ENCODE measurements at regions not wholly inside any gene's neighbourhood (a gene's known extent, or its start where the extent isn't known, plus 50 kb on each side); places are given as distances from the start of the nearest gene placed in this dataset.
"Not testable (repeated sequence)": the region's sequence is repeated elsewhere in the genome, so short reads cannot be mapped to it uniquely, and the experiment has no call there.

DNA sequence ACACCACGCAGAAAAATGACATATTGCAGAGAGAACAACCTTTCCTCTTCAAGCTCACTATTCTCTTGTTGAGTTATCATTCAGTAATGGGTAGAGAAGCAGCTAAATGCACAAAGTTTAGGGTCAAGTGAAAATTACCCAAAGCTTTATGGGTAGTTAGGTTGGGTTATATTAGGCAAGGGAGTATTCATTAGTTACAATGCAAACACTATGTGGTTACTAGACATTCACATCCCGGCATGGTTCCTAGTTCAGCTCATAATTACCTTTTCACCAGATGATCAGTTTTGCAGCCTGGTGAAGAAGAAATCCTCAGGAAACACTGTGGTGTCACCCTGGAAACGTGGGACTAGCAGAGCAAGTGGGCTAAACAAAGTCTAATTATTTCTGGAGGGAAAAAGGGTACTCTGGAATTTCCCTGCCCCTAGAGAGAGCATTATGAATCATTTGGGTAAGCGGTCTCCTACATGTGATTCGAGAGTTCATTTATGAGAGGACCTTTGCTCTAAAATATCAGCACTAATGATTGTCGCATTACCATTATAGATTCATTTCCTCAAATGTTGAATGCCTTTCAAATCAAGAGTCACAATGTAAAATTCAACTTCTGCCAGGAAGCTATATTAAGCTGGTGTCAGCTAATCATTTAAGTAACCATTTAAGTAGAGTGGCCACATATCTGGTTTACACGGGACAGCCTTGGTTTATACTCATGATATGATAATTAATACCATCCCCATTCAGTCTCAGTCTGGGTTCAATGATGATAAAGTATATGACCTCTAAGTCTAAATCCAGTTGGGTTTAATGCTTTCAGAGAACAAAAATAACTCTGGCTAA, 1208.0 kb downstream of the DIAPH3 start:
- H3K4me3 ChIP-seq (ENCODE audit: low read length) = no peak overlapping the region
- POLR2A ChIA-PET (ENCODE audit: unreplicated experiment) = no interaction called here
- TF ChIP-seq EZH2phosphoT487 (IDR thresholded peaks at IDR 0.05; ENCODE audit: borderline replicate concordance, low read length) = no peak
- no peak for TF ChIP-seq EZH2 (IDR thresholded peaks at IDR 0.05; ENCODE audit: low read length, unreplicated experiment)
- TF ChIP-seq, protein P1, sequence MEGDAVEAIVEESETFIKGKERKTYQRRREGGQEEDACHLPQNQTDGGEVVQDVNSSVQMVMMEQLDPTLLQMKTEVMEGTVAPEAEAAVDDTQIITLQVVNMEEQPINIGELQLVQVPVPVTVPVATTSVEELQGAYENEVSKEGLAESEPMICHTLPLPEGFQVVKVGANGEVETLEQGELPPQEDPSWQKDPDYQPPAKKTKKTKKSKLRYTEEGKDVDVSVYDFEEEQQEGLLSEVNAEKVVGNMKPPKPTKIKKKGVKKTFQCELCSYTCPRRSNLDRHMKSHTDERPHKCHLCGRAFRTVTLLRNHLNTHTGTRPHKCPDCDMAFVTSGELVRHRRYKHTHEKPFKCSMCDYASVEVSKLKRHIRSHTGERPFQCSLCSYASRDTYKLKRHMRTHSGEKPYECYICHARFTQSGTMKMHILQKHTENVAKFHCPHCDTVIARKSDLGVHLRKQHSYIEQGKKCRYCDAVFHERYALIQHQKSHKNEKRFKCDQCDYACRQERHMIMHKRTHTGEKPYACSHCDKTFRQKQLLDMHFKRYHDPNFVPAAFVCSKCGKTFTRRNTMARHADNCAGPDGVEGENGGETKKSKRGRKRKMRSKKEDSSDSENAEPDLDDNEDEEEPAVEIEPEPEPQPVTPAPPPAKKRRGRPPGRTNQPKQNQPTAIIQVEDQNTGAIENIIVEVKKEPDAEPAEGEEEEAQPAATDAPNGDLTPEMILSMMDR (conservative IDR thresholded peaks at IDR 0.05; ENCODE audit: low read depth, low read length) = no peak
- no peaks in the 10 kb centered on the region for H4K20me1 ChIP-seq (ENCODE audit: low read length)
- H3F3A ChIP-seq (ENCODE audit: low read length, unreplicated experiment) = no peaks in the 10 kb centered on the region
- no peak overlapping the region for H3K4me2 ChIP-seq (ENCODE audit: low read length)
- no peak overlapping the region for H3K27ac ChIP-seq (ENCODE audit: low read length)
- DNase-seq (no peak), ATAC-seq (no peak)
- H3K9me2 ChIP-seq (replicated peaks; ENCODE audit: low read length) = no peaks in the 10 kb centered on the region
- H3K36me3 ChIP-seq (ENCODE audit: low read depth, low read length) = no peaks in the 10 kb centered on the region
- H3K9ac ChIP-seq (ENCODE audit: low read length) = no peak overlapping the region
- H3K9me3 ChIP-seq (ENCODE audit: low read length) = no peaks in the 10 kb centered on the region
- intact Hi-C loops (cut with micrococcal nuclease) = no loop called here
- H2AFZ ChIP-seq (ENCODE audit: low read length) = no peak overlapping the region
- BruUV-seq (replicated peaks) = no TSS peak
- H3K4me1 ChIP-seq (ENCODE audit: insufficient read depth, low read length) = no peaks in the 10 kb centered on the region
- H3K79me2 ChIP-seq (ENCODE audit: low read length) = no peaks in the 10 kb centered on the region
- no peaks in the 10 kb centered on the region for H3K27me3 ChIP-seq (ENCODE audit: low read length)
- CTCF ChIA-PET = no interaction called here

DNA sequence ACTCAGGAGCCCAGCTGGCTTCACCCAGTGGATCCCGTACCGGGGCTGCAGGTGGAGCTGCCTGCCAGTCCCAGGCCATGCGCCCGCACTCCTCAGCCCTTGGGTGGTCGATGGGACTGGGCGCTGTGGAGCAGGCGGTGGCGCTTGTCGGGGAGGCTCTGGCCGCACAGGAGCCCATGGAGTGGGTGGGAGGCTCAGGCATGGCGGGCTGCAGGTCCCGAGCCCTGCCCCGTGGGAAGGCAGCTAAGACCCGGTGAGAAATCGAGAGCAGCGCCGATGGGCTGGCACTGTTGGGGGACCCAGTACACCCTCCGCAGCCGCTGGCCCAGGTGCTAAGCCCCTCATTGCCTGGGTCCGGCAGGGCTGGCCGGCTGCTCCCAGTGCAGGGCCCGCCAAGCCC, 1205.6 kb downstream of the DIAPH3 start:
- not testable (repeated sequence) for BruUV-seq (replicated peaks)

DNA sequence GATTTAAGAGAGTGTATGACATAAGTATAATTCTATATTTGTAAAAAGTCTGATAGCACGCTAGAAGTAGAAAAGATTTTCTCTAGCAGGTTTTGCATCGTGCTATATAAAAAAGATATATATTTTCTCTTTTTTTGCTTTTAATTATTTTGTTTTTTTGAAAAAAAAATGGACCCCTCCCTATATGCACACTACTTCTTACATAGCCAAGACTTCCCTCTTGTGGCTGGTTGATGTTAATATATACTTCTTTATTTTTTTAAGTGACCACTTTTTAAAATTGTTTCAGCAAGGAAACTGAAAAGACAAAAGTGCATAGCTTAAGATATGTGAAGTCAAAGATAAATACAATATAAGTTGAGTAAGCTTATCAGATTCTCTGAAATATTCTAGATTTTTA, 1202.8 kb downstream of the DIAPH3 start:
- H4K20me1 ChIP-seq (ENCODE audit: low read length) = no peaks in the 10 kb centered on the region
- H3K27ac ChIP-seq (ENCODE audit: low read length) = no peak overlapping the region
- H3K9me3 ChIP-seq (ENCODE audit: low read length) = no peaks in the 10 kb centered on the region
- no peaks in the 10 kb centered on the region for H3K4me1 ChIP-seq (ENCODE audit: insufficient read depth, low read length)
- no peak overlapping the region for H3K9ac ChIP-seq (ENCODE audit: low read length)
- H3K36me3 ChIP-seq (ENCODE audit: low read depth, low read length) = no peaks in the 10 kb centered on the region
- H3K27me3 ChIP-seq (ENCODE audit: low read length) = no peaks in the 10 kb centered on the region
- ATAC-seq = no peak
- H3K9me2 ChIP-seq (replicated peaks; ENCODE audit: low read length) = no peaks in the 10 kb centered on the region
- intact Hi-C loops (cut with micrococcal nuclease) = no loop called here
- TF ChIP-seq, protein P1 (conservative IDR thresholded peaks at IDR 0.05; ENCODE audit: low read depth, low read length) = peak; percentile 36
- TF ChIP-seq EZH2 (IDR thresholded peaks at IDR 0.05; ENCODE audit: low read length, unreplicated experiment) = no peak
- no peak overlapping the region for H3K4me2 ChIP-seq (ENCODE audit: low read length)
- H3F3A ChIP-seq (ENCODE audit: low read length, unreplicated experiment) = no peaks in the 10 kb centered on the region
- ChIA-PET POLR2A (ENCODE audit: unreplicated experiment) (no interaction called here), CTCF (no interaction called here)
- BruUV-seq (replicated peaks) = no TSS peak
- no peak overlapping the region for H2AFZ ChIP-seq (ENCODE audit: low read length)
- no peaks in the 10 kb centered on the region for H3K79me2 ChIP-seq (ENCODE audit: low read length)
- H3K4me3 ChIP-seq (ENCODE audit: low read length) = no peak overlapping the region
- peak; percentile 7 for DNase-seq

More for the DNA sequence above, 1205.6 kb downstream of the DIAPH3 start:
- H3K9me2 ChIP-seq (replicated peaks; ENCODE audit: low read length); H3K79me2 ChIP-seq (ENCODE audit: low read length); intact Hi-C loops (cut with micrococcal nuclease); DNase-seq; H3K9ac ChIP-seq (ENCODE audit: low read length); H3K4me2 ChIP-seq (ENCODE audit: low read length); H3K36me3 ChIP-seq (ENCODE audit: low read depth, low read length); H2AFZ ChIP-seq (ENCODE audit: low read length); H3K27ac ChIP-seq (ENCODE audit: low read length); H3K4me1 ChIP-seq (ENCODE audit: insufficient read depth, low read length); H3K27me3 ChIP-seq (ENCODE audit: low read length); H3K9me3 ChIP-seq (ENCODE audit: low read length); ATAC-seq; POLR2A ChIA-PET (ENCODE audit: unreplicated experiment); H3K4me3 ChIP-seq (ENCODE audit: low read length); CTCF ChIA-PET; H3F3A ChIP-seq (ENCODE audit: low read length, unreplicated experiment); H4K20me1 ChIP-seq (ENCODE audit: low read length): not testable (repeated sequence)
